ENCODE measurements at regions not wholly inside any gene's neighbourhood (a gene's known extent, or its start where the extent isn't known, plus 50 kb on each side); places are given as distances from the start of the nearest gene placed in this dataset.

GRCh38 chr6:28696682-28697081 is 171.0 kb downstream of the GPX5 start:
- Histone ChIP-seq H2AFZ (no peak overlapping the region), H3K4me2 (no peak overlapping the region), H3K27ac (no peak overlapping the region), H3K4me3 (no peak overlapping the region), H3K79me2 (no peaks in the 10 kb centered on the region), H3K4me1 (ENCODE audit: insufficient read depth) (no peaks in the 10 kb centered on the region), H3K36me3 (replicated peaks; ENCODE audit: insufficient read depth, low read depth) (no peaks in the 10 kb centered on the region), H3K9me3 (ENCODE audit: low read depth) (no peaks in the 10 kb centered on the region), H3K27me3 (peaks cover 22% of the 10 kb centered on the region), H4K20me1 (ENCODE audit: insufficient read depth, poor library complexity, severe bottlenecking) (no peaks in the 10 kb centered on the region), H3K9me2 (replicated peaks; ENCODE audit: insufficient read depth) (no peaks in the 10 kb centered on the region)
- 77% methylated on average over 9 of the region's 9 CpGs for WGBS (ENCODE audit: low lambda C conversion rate, missing lambda C conversion rate)
- DNase-seq (ENCODE audit: low spot score): no peak
- TF ChIP-seq CTCF (IDR thresholded peaks at IDR 0.05; ENCODE audit: poor library complexity) (no peak), EZH2phosphoT487 (IDR thresholded peaks at IDR 0.05; ENCODE audit: low read depth, severe bottlenecking, unreplicated experiment) (no peak), EZH2 (IDR thresholded peaks at IDR 0.05; ENCODE audit: borderline replicate concordance) (no peak)

GRCh38 chr6:28707387-28708282 is 182.0 kb downstream of the GPX5 start:
- H3K9me2 ChIP-seq (replicated peaks; ENCODE audit: insufficient read depth): no peaks in the 10 kb centered on the region
- H3K27ac ChIP-seq: no peak overlapping the region
- H2AFZ ChIP-seq: no peak overlapping the region
- no peak overlapping the region for H3K4me2 ChIP-seq
- H3K9me3 ChIP-seq (ENCODE audit: low read depth): peaks cover 11% of the 10 kb centered on the region
- WGBS (ENCODE audit: low lambda C conversion rate, missing lambda C conversion rate): 92% methylated on average over 6 of the region's 6 CpGs
- peaks cover 6% of the 10 kb centered on the region for H3K4me1 ChIP-seq (ENCODE audit: insufficient read depth)
- no peak for DNase-seq (ENCODE audit: low spot score)
- no peaks in the 10 kb centered on the region for H3K36me3 ChIP-seq (replicated peaks; ENCODE audit: insufficient read depth, low read depth)
- no peaks in the 10 kb centered on the region for H3K27me3 ChIP-seq
- H4K20me1 ChIP-seq (ENCODE audit: insufficient read depth, poor library complexity, severe bottlenecking): no peaks in the 10 kb centered on the region
- no peaks in the 10 kb centered on the region for H3K79me2 ChIP-seq
- H3K4me3 ChIP-seq: no peak overlapping the region
- TF ChIP-seq CTCF (IDR thresholded peaks at IDR 0.05; ENCODE audit: poor library complexity): no peak
- TF ChIP-seq EZH2 (IDR thresholded peaks at IDR 0.05; ENCODE audit: borderline replicate concordance): no peak
- TF ChIP-seq EZH2phosphoT487 (IDR thresholded peaks at IDR 0.05; ENCODE audit: low read depth, severe bottlenecking, unreplicated experiment): no peak

GRCh38 chr6:28709478-28710349 is 184.0 kb downstream of the GPX5 start:
- peak overlapping the region; percentile 18 for H3K27ac ChIP-seq
- no peaks in the 10 kb centered on the region for H4K20me1 ChIP-seq (ENCODE audit: insufficient read depth, poor library complexity, severe bottlenecking)
- peak overlapping the region; percentile 93 for H3K4me2 ChIP-seq
- no peaks in the 10 kb centered on the region for H3K27me3 ChIP-seq
- peaks cover 6% of the 10 kb centered on the region for H3K4me1 ChIP-seq (ENCODE audit: insufficient read depth)
- H2AFZ ChIP-seq: peak overlapping the region; percentile 98
- WGBS (ENCODE audit: low lambda C conversion rate, missing lambda C conversion rate): 7% methylated on average over 30 of the region's 30 CpGs
- no peaks in the 10 kb centered on the region for H3K36me3 ChIP-seq (replicated peaks; ENCODE audit: insufficient read depth, low read depth)
- DNase-seq (ENCODE audit: low spot score): no peak
- no peaks in the 10 kb centered on the region for H3K79me2 ChIP-seq
- H3K4me3 ChIP-seq: peak overlapping the region; percentile 64
- H3K9me3 ChIP-seq (ENCODE audit: low read depth): peaks cover 11% of the 10 kb centered on the region
- no peaks in the 10 kb centered on the region for H3K9me2 ChIP-seq (replicated peaks; ENCODE audit: insufficient read depth)
- TF ChIP-seq CTCF (IDR thresholded peaks at IDR 0.05; ENCODE audit: poor library complexity) (no peak), EZH2 (IDR thresholded peaks at IDR 0.05; ENCODE audit: borderline replicate concordance) (no peak), EZH2phosphoT487 (IDR thresholded peaks at IDR 0.05; ENCODE audit: low read depth, severe bottlenecking, unreplicated experiment) (no peak)

Data from hepatocyte (in vitro differentiated cells).